Transverse colon (tissue), 4 donors: ENCODE measurements at regions not wholly inside any gene's neighbourhood (a gene's known extent, or its start where the extent isn't known, plus 50 kb on each side); places are given as distances from the start of the nearest gene placed in this dataset.

Source experiments
- EP300 ChIP-seq: sonication (generic); formaldehyde crosslinking; IDR thresholded peaks from one replicate; pipeline ENCODE4 v1.6.1; 2017; ENCODE audit warnings: antibody characterized with exemption, low read depth
- POLR2A ChIP-seq: fragments of 450-650 bp; IDR thresholded peaks from one replicate; pipeline ENCODE4 v1.6.1; 2016; ENCODE audit warnings: antibody characterized with exemption, mild to moderate bottlenecking, moderate library complexity
- POLR2AphosphoS5 ChIP-seq, 3 donors: sonication (generic); formaldehyde crosslinking; IDR thresholded peaks; one replicate each; pipeline ENCODE4 v1.6.1; 2016; ENCODE audit warnings: antibody characterized with exemption in 3 of 3
- TF ChIP-seq, protein P1 (sequence below), 5 experiments: fragments of 200-600 bp in 3 of 5; fragments of 450-650 bp in 2 of 5; sonication (generic) in 3 of 5; IDR thresholded peaks; 1 replicate in 2 of 5; 2 replicates in 3 of 5; pipeline ENCODE4 v1.5.1; 2016 to 2017; ENCODE audit warnings: antibody characterized with exemption in 5 of 5, inconsistent platforms in 3 of 5, mild to moderate bottlenecking in 2 of 5, moderate library complexity in 1 of 5

- TF ChIP-seq, protein P1, sequence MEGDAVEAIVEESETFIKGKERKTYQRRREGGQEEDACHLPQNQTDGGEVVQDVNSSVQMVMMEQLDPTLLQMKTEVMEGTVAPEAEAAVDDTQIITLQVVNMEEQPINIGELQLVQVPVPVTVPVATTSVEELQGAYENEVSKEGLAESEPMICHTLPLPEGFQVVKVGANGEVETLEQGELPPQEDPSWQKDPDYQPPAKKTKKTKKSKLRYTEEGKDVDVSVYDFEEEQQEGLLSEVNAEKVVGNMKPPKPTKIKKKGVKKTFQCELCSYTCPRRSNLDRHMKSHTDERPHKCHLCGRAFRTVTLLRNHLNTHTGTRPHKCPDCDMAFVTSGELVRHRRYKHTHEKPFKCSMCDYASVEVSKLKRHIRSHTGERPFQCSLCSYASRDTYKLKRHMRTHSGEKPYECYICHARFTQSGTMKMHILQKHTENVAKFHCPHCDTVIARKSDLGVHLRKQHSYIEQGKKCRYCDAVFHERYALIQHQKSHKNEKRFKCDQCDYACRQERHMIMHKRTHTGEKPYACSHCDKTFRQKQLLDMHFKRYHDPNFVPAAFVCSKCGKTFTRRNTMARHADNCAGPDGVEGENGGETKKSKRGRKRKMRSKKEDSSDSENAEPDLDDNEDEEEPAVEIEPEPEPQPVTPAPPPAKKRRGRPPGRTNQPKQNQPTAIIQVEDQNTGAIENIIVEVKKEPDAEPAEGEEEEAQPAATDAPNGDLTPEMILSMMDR (IDR thresholded peaks at IDR 0.05) = peak; percentile 52 to 82 (median 61)
- TF ChIP-seq POLR2A (no peak), POLR2AphosphoS5 (IDR thresholded peaks at IDR 0.05) (no peak), EP300 (no peak)
Measured at GRCh38 chr1:172745014-172745413, 86.1 kb downstream of the FASLG start.
